NCI-H2227 (cell line): ENCODE measurements at regions not wholly inside any gene's neighbourhood (a gene's known extent, or its start where the extent isn't known, plus 50 kb on each side); places are given as distances from the start of the nearest gene placed in this dataset.
"Not testable (repeated sequence)": the region's sequence is repeated elsewhere in the genome, so short reads cannot be mapped to it uniquely, and the experiment has no call there.

Experiments
- DNase-seq: peaks from one replicate; lab custom pipeline; 2025; ENCODE audit not compliant: unreplicated experiment; lab: John Stamatoyannopoulos, UW

GRCh38 chr13:34159946-34160345, 342.0 kb downstream of the RFC3 start:
- no peak for DNase-seq

- no peak for DNase-seq
Measured at GRCh38 chr13:34161931-34162543, 344.1 kb downstream of the RFC3 start.

- DNase-seq = no peak
Measured at GRCh38 chr13:34162544-34162933, 344.6 kb downstream of the RFC3 start.

- DNase-seq = no peak
Measured at GRCh38 chr13:34164582-34164981, 346.6 kb downstream of the RFC3 start.

GRCh38 chr13:34165158-34165557, 347.2 kb downstream of the RFC3 start:
- no peak for DNase-seq

GRCh38 chr13:34166406-34166805, 348.5 kb downstream of the RFC3 start:
- DNase-seq = no peak

- DNase-seq = no peak
Measured at GRCh38 chr13:34167347-34167746, 349.4 kb downstream of the RFC3 start.

- DNase-seq = no peak
Measured at GRCh38 chr13:34172048-34172447, 354.1 kb downstream of the RFC3 start.

- no peak for DNase-seq
Measured at GRCh38 chr13:34174671-34175145, 356.8 kb downstream of the RFC3 start.

GRCh38 chr13:34175551-34175950, 357.6 kb downstream of the RFC3 start:
- DNase-seq = no peak

GRCh38 chr13:34176633-34177032, 358.7 kb downstream of the RFC3 start:
- DNase-seq = no peak

GRCh38 chr13:34179481-34179880, 361.5 kb downstream of the RFC3 start:
- no peak for DNase-seq

GRCh38 chr13:34179927-34180326, 362.0 kb downstream of the RFC3 start:
- no peak for DNase-seq

- not testable (repeated sequence) for DNase-seq
Measured at GRCh38 chr13:34181256-34181655, 363.3 kb downstream of the RFC3 start.

GRCh38 chr13:34189946-34190345, 372.0 kb downstream of the RFC3 start:
- no peak for DNase-seq

- DNase-seq = no peak
Measured at GRCh38 chr13:34201050-34201913, 383.3 kb downstream of the RFC3 start.

GRCh38 chr13:34207334-34207733, 389.4 kb downstream of the RFC3 start:
- no peak for DNase-seq

- DNase-seq = no peak
Measured at GRCh38 chr13:34207872-34208271, 389.9 kb downstream of the RFC3 start.

GRCh38 chr13:34208336-34208735, 390.4 kb downstream of the RFC3 start:
- no peak for DNase-seq

GRCh38 chr13:34210341-34210740, 392.4 kb downstream of the RFC3 start:
- no peak for DNase-seq

GRCh38 chr13:34214686-34215085, 396.7 kb downstream of the RFC3 start:
- DNase-seq = no peak

- no peak for DNase-seq
Measured at GRCh38 chr13:34216256-34216655, 398.3 kb downstream of the RFC3 start.
